GM19452 (cell line): ENCODE measurements at regions not wholly inside any gene's neighbourhood (a gene's known extent, or its start where the extent isn't known, plus 50 kb on each side); places are given as distances from the start of the nearest gene placed in this dataset.
"Not testable (repeated sequence)": the region's sequence is repeated elsewhere in the genome, so short reads cannot be mapped to it uniquely, and the experiment has no call there.

Experiments used
- ATAC-seq: cut with Tn5 transposase; IDR thresholded peaks from one replicate; pipeline ENCODE4 v1.9.1; 2021; ENCODE audit not compliant: unreplicated experiment

GRCh38 chr6:5840734-5841390 is 165.9 kb downstream of the NRN1 start:
- ATAC-seq = no peak

- no peak for ATAC-seq
Observed at GRCh38 chr6:5838656-5839396, 167.9 kb downstream of the NRN1 start.

GRCh38 chr6:5837323-5837722 is 169.4 kb downstream of the NRN1 start:
- no peak for ATAC-seq

GRCh38 chr6:5836597-5836996 is 170.1 kb downstream of the NRN1 start:
- not testable (repeated sequence) for ATAC-seq

GRCh38 chr6:5833120-5833519 is 173.6 kb downstream of the NRN1 start:
- no peak for ATAC-seq

GRCh38 chr6:5832668-5833067 is 174.1 kb downstream of the NRN1 start:
- no peak for ATAC-seq

- peak; percentile 61 for ATAC-seq
Observed at GRCh38 chr6:5831219-5831862, 175.4 kb downstream of the NRN1 start.

- no peak for ATAC-seq
Observed at GRCh38 chr6:5828296-5828695, 178.4 kb downstream of the NRN1 start.

- ATAC-seq = no peak
Observed at GRCh38 chr6:5827056-5827904, 179.4 kb downstream of the NRN1 start.

GRCh38 chr6:5824382-5824983 is 182.2 kb downstream of the NRN1 start:
- ATAC-seq = not testable (repeated sequence)
